PC-9 (cell line): ENCODE measurements at regions not wholly inside any gene's neighbourhood (a gene's known extent, or its start where the extent isn't known, plus 50 kb on each side); places are given as distances from the start of the nearest gene placed in this dataset.

ENCODE experiments used
- BruUV-seq: library from RNA; stranded (reverse); fragments of 400-500 nt; replicated peaks from 2 replicates; lab custom pipeline; 2021; lab: Mats Ljungman, UMichigan
- CTCF ChIA-PET: fragments of 300-600 bp; sonication (Branson Sonifier 250); formaldehyde crosslinking; loops from one replicate; lab custom pipeline; 2022; ENCODE audit warnings: antibody characterized with exemption; lab: Charles Lee
- POLR2A ChIA-PET: fragments of 300-600 bp; sonication (Branson Sonifier 250); formaldehyde crosslinking; loops from one replicate; lab custom pipeline; 2022; ENCODE audit warnings: antibody characterized with exemption; ENCODE audit not compliant: unreplicated experiment; lab: Charles Lee
- DNase-seq, 2 experiments: peaks; one replicate each; pipeline versions ENCODE4 v3.0.0 to v3.0.0-alpha.2; 2015 to 2022; ENCODE audit warnings: mixed read lengths in 1 of 2
- H2AFZ ChIP-seq: fragments of 200-600 bp; sonication (generic); 2 replicates; pipeline ENCODE4 v1.8.1; 2017; ENCODE audit warnings: antibody characterized with exemption
- H3F3A ChIP-seq: fragments of 200-600 bp; sonication (generic); 2 replicates; pipeline ENCODE4 v1.8.1; 2017; ENCODE audit warnings: antibody characterized with exemption, mild to moderate bottlenecking, low read depth; ENCODE audit not compliant: insufficient read depth
- H3K27ac ChIP-seq: fragments of 200-600 bp; sonication (generic); 2 replicates; pipeline ENCODE4 v1.6.1; 2016; ENCODE audit warnings: mixed run types
- H3K27me3 ChIP-seq: fragments of 200-600 bp; sonication (generic); 2 replicates; pipeline ENCODE4 v1.6.1; 2016; ENCODE audit warnings: low read depth, mixed run types; ENCODE audit not compliant: insufficient read depth
- H3K36me3 ChIP-seq: fragments of 200-600 bp; sonication (generic); 2 replicates; pipeline ENCODE4 v1.6.1; 2016; ENCODE audit warnings: low read depth, mixed run types
- H3K4me1 ChIP-seq: fragments of 200-600 bp; sonication (generic); replicated peaks from 2 replicates; pipeline ENCODE4 v1.6.1; 2016; ENCODE audit warnings: mixed run types; ENCODE audit not compliant: insufficient read depth
- H3K4me2 ChIP-seq: fragments of 200-600 bp; sonication (generic); 2 replicates; pipeline ENCODE4 v1.6.1; 2017; ENCODE audit warnings: mixed run types
- H3K4me3 ChIP-seq: fragments of 200-600 bp; sonication (generic); 2 replicates; pipeline ENCODE4 v1.6.1; 2016; ENCODE audit warnings: mixed run types
- H3K79me2 ChIP-seq: fragments of 200-600 bp; sonication (generic); 2 replicates; pipeline ENCODE4 v1.6.1; 2017; ENCODE audit warnings: low read depth, mixed run types
- H3K9me2 ChIP-seq: fragments of 200-600 bp; sonication (generic); 2 replicates; pipeline ENCODE4 v1.8.1; 2017; ENCODE audit warnings: mild to moderate bottlenecking; ENCODE audit not compliant: insufficient read depth
- H3K9me3 ChIP-seq: fragments of 200-600 bp; sonication (generic); 2 replicates; pipeline ENCODE4 v1.8.1; 2016; ENCODE audit warnings: low read depth; ENCODE audit not compliant: insufficient read depth
- H4K20me1 ChIP-seq: fragments of 200-600 bp; sonication (generic); 2 replicates; pipeline ENCODE4 v1.8.1; 2017; ENCODE audit not compliant: insufficient read depth
- EZH2 ChIP-seq: fragments of 200-600 bp; sonication (generic); IDR thresholded peaks from 2 replicates; pipeline ENCODE4 v1.8.0; 2017; ENCODE audit warnings: antibody characterized with exemption, low read depth
- intact Hi-C: fragments of 100-400 bp; cut with micrococcal nuclease; formaldehyde crosslinking; loops from one replicate; pipeline ENCODE4 v1.10.0; 2022; ENCODE audit not compliant: unreplicated experiment
- TF ChIP-seq, protein P1 (sequence below): fragments of 200-600 bp; sonication (generic); conservative IDR thresholded peaks from 2 replicates; pipeline ENCODE4 v1.6.1; 2017; ENCODE audit warnings: mixed run types, antibody characterized with exemption, mild to moderate bottlenecking, moderate library complexity

DNA sequence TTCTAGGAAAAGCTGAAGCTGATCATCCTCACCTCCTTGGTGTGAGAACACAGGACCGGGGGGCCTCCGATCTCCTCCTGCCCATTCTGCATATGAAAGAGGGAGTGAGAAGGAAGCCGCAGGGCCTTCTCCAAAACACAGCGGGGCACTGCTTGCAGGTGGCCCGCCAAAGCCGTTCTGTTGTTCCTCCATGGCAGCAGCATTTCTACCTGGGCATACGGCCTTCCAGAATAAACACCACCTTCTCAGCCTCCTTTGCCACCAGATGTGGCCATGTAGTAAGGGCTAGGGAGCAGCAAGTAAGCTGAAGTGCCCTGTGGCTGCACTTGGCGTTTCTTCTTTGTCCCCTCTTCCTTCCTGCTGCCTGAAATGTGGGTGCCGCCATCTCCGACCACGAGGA lies 214.9 kb downstream of the TOMM20 start:
- no peak for TF ChIP-seq EZH2
- TF ChIP-seq, protein P1, sequence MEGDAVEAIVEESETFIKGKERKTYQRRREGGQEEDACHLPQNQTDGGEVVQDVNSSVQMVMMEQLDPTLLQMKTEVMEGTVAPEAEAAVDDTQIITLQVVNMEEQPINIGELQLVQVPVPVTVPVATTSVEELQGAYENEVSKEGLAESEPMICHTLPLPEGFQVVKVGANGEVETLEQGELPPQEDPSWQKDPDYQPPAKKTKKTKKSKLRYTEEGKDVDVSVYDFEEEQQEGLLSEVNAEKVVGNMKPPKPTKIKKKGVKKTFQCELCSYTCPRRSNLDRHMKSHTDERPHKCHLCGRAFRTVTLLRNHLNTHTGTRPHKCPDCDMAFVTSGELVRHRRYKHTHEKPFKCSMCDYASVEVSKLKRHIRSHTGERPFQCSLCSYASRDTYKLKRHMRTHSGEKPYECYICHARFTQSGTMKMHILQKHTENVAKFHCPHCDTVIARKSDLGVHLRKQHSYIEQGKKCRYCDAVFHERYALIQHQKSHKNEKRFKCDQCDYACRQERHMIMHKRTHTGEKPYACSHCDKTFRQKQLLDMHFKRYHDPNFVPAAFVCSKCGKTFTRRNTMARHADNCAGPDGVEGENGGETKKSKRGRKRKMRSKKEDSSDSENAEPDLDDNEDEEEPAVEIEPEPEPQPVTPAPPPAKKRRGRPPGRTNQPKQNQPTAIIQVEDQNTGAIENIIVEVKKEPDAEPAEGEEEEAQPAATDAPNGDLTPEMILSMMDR: no peak
- H3K4me1 ChIP-seq: no peaks in the 10 kb centered on the region
- no peaks in the 10 kb centered on the region for H3K79me2 ChIP-seq
- no peaks in the 10 kb centered on the region for H3K27me3 ChIP-seq
- BruUV-seq: no TSS peak
- H3K4me2 ChIP-seq: no peak overlapping the region
- no peak overlapping the region for H3K4me3 ChIP-seq
- H3K27ac ChIP-seq: no peak overlapping the region
- H3K9me2 ChIP-seq: no peaks in the 10 kb centered on the region
- H3K36me3 ChIP-seq: no peaks in the 10 kb centered on the region
- no peaks in the 10 kb centered on the region for H3K9me3 ChIP-seq
- H2AFZ ChIP-seq: no peak overlapping the region
- DNase-seq: no peak
- no peaks in the 10 kb centered on the region for H3F3A ChIP-seq
- intact Hi-C loops: loop anchor here (1.0 to 5.0 kb wide), 7 partner anchors 50 to 415 kb away; no protein-coding TSS in a partner anchor
- ChIA-PET CTCF (interaction anchor here (0.6 to 1.0 kb wide), 2 partner anchors 44 to 168 kb away, joined by 7 to 16 read pairs; no protein-coding TSS in a partner anchor), POLR2A (interaction anchor here (0.6 kb wide), 2 partner anchors 158 to 281 kb away, joined by 3 read pairs; no protein-coding TSS in a partner anchor)
- no peaks in the 10 kb centered on the region for H4K20me1 ChIP-seq

DNA sequence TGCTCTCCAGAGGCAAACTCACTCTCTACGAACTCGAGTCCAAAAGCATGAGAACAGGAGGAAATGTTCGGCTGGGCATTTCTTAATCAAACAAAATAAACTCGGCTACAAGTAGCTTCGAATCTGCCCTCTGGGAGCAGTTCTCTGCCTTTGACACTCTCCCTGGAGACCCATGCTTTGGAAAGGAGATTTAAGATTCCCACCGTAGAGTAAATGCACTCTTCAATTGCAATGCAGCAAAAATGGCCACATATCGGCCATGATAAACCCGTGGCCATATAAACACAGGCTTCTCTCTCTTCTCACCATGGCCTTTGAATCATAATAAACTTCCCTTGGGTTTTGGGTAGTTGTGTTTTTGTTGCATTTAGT lies 215.4 kb downstream of the TOMM20 start:
- H3K4me1 ChIP-seq: no peaks in the 10 kb centered on the region
- intact Hi-C loops: loop anchor here (1.0 to 5.0 kb wide), 7 partner anchors 50 to 414 kb away; no protein-coding TSS in a partner anchor
- no peak overlapping the region for H3K27ac ChIP-seq
- TF ChIP-seq EZH2: no peak
- H2AFZ ChIP-seq: no peak overlapping the region
- no peaks in the 10 kb centered on the region for H3K9me3 ChIP-seq
- H3K79me2 ChIP-seq: no peaks in the 10 kb centered on the region
- H3K27me3 ChIP-seq: no peaks in the 10 kb centered on the region
- no peaks in the 10 kb centered on the region for H3K36me3 ChIP-seq
- no TSS peak for BruUV-seq
- H3K4me2 ChIP-seq: no peak overlapping the region
- ChIA-PET POLR2A (interaction anchor here (0.6 to 0.7 kb wide), 3 partner anchors 158 to 281 kb away, joined by 3 to 5 read pairs (median 3); no protein-coding TSS in a partner anchor), CTCF (interaction anchor here (0.6 to 1.0 kb wide), 2 partner anchors 44 to 169 kb away, joined by 7 to 16 read pairs; no protein-coding TSS in a partner anchor)
- no peaks in the 10 kb centered on the region for H3F3A ChIP-seq
- no peaks in the 10 kb centered on the region for H3K9me2 ChIP-seq
- no peaks in the 10 kb centered on the region for H4K20me1 ChIP-seq
- no peak for DNase-seq
- H3K4me3 ChIP-seq: no peak overlapping the region

DNA sequence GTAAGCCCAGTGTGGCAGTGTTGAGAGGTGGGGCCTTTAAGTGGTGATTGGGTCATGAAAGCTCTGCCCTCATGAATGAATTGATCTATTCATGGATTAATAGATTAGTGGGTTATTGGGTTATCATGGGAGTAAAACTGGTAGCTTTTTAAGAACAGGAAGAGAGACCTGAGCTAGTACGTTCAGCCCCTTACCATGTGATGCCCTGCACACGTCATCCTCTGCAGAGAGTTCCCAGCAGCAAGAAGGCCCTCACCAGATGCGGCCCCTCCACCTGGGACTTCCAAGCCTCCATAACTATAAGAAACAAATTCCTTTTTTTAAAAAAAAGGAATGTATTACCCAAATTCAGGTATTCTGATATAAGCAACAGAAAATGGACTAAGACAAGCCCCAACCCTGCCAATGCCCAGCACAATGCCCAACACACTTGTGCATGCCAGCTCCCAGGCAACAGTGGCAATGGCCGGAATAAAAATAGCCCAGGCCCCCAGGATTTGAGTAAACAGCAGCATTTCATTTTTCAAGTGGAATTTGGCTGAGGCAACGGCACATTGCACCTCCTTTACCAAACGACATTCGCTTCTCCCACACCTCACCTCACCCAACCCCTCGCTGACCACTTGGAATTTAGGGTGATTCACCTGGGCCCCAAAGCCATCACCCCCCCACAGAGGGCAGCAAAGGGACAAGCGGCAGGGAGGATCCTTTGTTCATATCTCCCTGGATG lies 215.9 kb downstream of the TOMM20 start:
- Histone ChIP-seq H3K9me3 (no peaks in the 10 kb centered on the region), H3K36me3 (no peaks in the 10 kb centered on the region), H3K4me1 (no peaks in the 10 kb centered on the region), H3K9me2 (no peaks in the 10 kb centered on the region), H3K79me2 (no peaks in the 10 kb centered on the region), H3K27ac (no peak overlapping the region), H3K27me3 (no peaks in the 10 kb centered on the region), H4K20me1 (no peaks in the 10 kb centered on the region), H3K4me3 (no peak overlapping the region), H2AFZ (no peak overlapping the region), H3K4me2 (no peak overlapping the region), H3F3A (no peaks in the 10 kb centered on the region)
- ChIA-PET CTCF (interaction anchor here (0.6 to 1.0 kb wide), 2 partner anchors 45 to 169 kb away, joined by 7 to 16 read pairs; no protein-coding TSS in a partner anchor), POLR2A (interaction anchor here (0.6 to 0.7 kb wide), 5 partner anchors 50 to 236 kb away, joined by 3 to 5 read pairs (median 3); no protein-coding TSS in a partner anchor)
- DNase-seq: peak in 1 of 2 experiments; percentile 89
- no peak for TF ChIP-seq EZH2
- TF ChIP-seq, protein P1: no peak
- BruUV-seq: no TSS peak
- intact Hi-C loops: loop anchor here (1.0 to 5.0 kb wide), 7 partner anchors 51 to 414 kb away; no protein-coding TSS in a partner anchor
